ENCODE measurements at regions not wholly inside any gene's neighbourhood (a gene's known extent, or its start where the extent isn't known, plus 50 kb on each side); places are given as distances from the start of the nearest gene placed in this dataset.
"Not testable (repeated sequence)": the region's sequence is repeated elsewhere in the genome, so short reads cannot be mapped to it uniquely, and the experiment has no call there.

GRCh38 chr18:14939141-14939540 is 191.2 kb downstream of the ANKRD30B start:
- H3K27ac ChIP-seq (ENCODE audit: extremely low read depth, low read depth, low read length) = no peak overlapping the region
- ChIA-PET POLR2A (no interaction called here), CTCF (no interaction called here)
- H3K9me3 ChIP-seq (ENCODE audit: control insufficient read depth, insufficient read depth, low read depth, low read length) = no peaks in the 10 kb centered on the region
- no peaks in the 10 kb centered on the region for H3K4me1 ChIP-seq (ENCODE audit: control insufficient read depth, insufficient read depth, low read length)
- H3K4me3 ChIP-seq (ENCODE audit: low read depth, low read length) = no peak overlapping the region
- H3K36me3 ChIP-seq (ENCODE audit: control insufficient read depth in 2 of 2, insufficient read depth in 1 of 2, low read length in 2 of 2) = no peaks in the 10 kb centered on the region
- TF ChIP-seq ZNF777 (tag by site-specific recombination; IDR thresholded peaks at IDR 0.05; ENCODE audit: borderline replicate concordance) = no peak
- TF ChIP-seq ZFP3 (tag by site-specific recombination; IDR thresholded peaks at IDR 0.05; ENCODE audit: low read depth) = no peak
- no peak for TF ChIP-seq YY2 (tag by site-specific recombination; IDR thresholded peaks at IDR 0.05)
- TF ChIP-seq ZBTB7A (tag by site-specific recombination; IDR thresholded peaks at IDR 0.05; ENCODE audit: low read depth) = no peak
- TF ChIP-seq HOXC10 (CRISPR knock-in tag; IDR thresholded peaks at IDR 0.05) = no peak
- TF ChIP-seq ZNF664 (tag by site-specific recombination; IDR thresholded peaks at IDR 0.05) = no peak
- TF ChIP-seq ZNF121 (tag by site-specific recombination; IDR thresholded peaks at IDR 0.05) = no peak

GRCh38 chr18:14940106-14940505 is 192.1 kb downstream of the ANKRD30B start:
- H3K9me3 ChIP-seq (ENCODE audit: control insufficient read depth, insufficient read depth, low read depth, low read length); H3K27ac ChIP-seq (ENCODE audit: extremely low read depth, low read depth, low read length); H3K4me1 ChIP-seq (ENCODE audit: control insufficient read depth, insufficient read depth, low read length); H3K4me3 ChIP-seq (ENCODE audit: low read depth, low read length); H3K36me3 ChIP-seq (ENCODE audit: control insufficient read depth in 2 of 2, insufficient read depth in 1 of 2, low read length in 2 of 2); CTCF ChIA-PET; POLR2A ChIA-PET: not testable (repeated sequence)

- H3K4me3 ChIP-seq (ENCODE audit: low read depth, low read length) = no peak overlapping the region
- POLR2A ChIA-PET = no interaction called here
- no peaks in the 10 kb centered on the region for H3K36me3 ChIP-seq (ENCODE audit: control insufficient read depth in 2 of 2, insufficient read depth in 1 of 2, low read length in 2 of 2)
- CTCF ChIA-PET = no interaction called here
- H3K27ac ChIP-seq (ENCODE audit: extremely low read depth, low read depth, low read length) = no peak overlapping the region
- H3K4me1 ChIP-seq (ENCODE audit: control insufficient read depth, insufficient read depth, low read length) = no peaks in the 10 kb centered on the region
- H3K9me3 ChIP-seq (ENCODE audit: control insufficient read depth, insufficient read depth, low read depth, low read length) = no peaks in the 10 kb centered on the region
- TF ChIP-seq KLF16 (tag by site-specific recombination; IDR thresholded peaks at IDR 0.05) (no peak), ZNF239 (tag by site-specific recombination; IDR thresholded peaks at IDR 0.05) (no peak), ZNF223 (tag by site-specific recombination; IDR thresholded peaks at IDR 0.05) (no peak), ZNF785 (tag by site-specific recombination; IDR thresholded peaks at IDR 0.05) (no peak), ZNF423 (tag by site-specific recombination; IDR thresholded peaks at IDR 0.05) (no peak), ZNF518A (tag by site-specific recombination; conservative IDR thresholded peaks at IDR 0.05; ENCODE audit: low read depth) (no peak), ZNF248 (tag by site-specific recombination; IDR thresholded peaks at IDR 0.05) (no peak), TCF7L2 (IDR thresholded peaks at IDR 0.05; ENCODE audit: borderline replicate concordance, low read depth, low read length) (no peak), ZSCAN5A (tag by site-specific recombination; IDR thresholded peaks at IDR 0.05) (no peak), ZBTB8A (tag by site-specific recombination; IDR thresholded peaks at IDR 0.05) (no peak), ZNF658 (tag by site-specific recombination; IDR thresholded peaks at IDR 0.05) (no peak), ZNF26 (tag by site-specific recombination; IDR thresholded peaks at IDR 0.05) (no peak), MZF1 (tag by site-specific recombination; IDR thresholded peaks at IDR 0.05; ENCODE audit: borderline replicate concordance) (no peak), RBAK (tag by site-specific recombination; IDR thresholded peaks at IDR 0.05) (no peak), ZBTB1 (tag by site-specific recombination; IDR thresholded peaks at IDR 0.05) (no peak), YY2 (tag by site-specific recombination; IDR thresholded peaks at IDR 0.05) (no peak), INSM2 (tag by site-specific recombination; IDR thresholded peaks at IDR 0.05) (no peak)
Observed at GRCh38 chr18:14940735-14941134, 192.8 kb downstream of the ANKRD30B start.
